Suprapubic skin (tissue), 4 donors: ENCODE measurements at regions not wholly inside any gene's neighbourhood (a gene's known extent, or its start where the extent isn't known, plus 50 kb on each side); places are given as distances from the start of the nearest gene placed in this dataset.
"Not testable (repeated sequence)": the region's sequence is repeated elsewhere in the genome, so short reads cannot be mapped to it uniquely, and the experiment has no call there.

Source experiments
- DNase-seq, 2 donors: peaks; one replicate each; pipeline ENCODE4 v3.0.0-alpha.2; 2019; ENCODE audit warnings: low spot score in 2 of 2
- H3K27ac ChIP-seq: fragments of 200-600 bp; sonication (generic); one replicate; pipeline ENCODE4 v1.5.1; 2019
- H3K27me3 ChIP-seq: fragments of 200-600 bp; sonication (generic); one replicate; pipeline ENCODE4 v1.5.1; 2019
- H3K36me3 ChIP-seq: fragments of 200-600 bp; sonication (generic); one replicate; pipeline ENCODE4 v1.5.1; 2019
- H3K4me1 ChIP-seq: fragments of 200-600 bp; sonication (generic); one replicate; pipeline ENCODE4 v1.5.1; 2019
- H3K4me3 ChIP-seq: fragments of 200-600 bp; sonication (generic); one replicate; pipeline ENCODE4 v1.5.1; 2019; ENCODE audit warnings: mild to moderate bottlenecking
- H3K9me3 ChIP-seq: fragments of 200-600 bp; sonication (generic); one replicate; pipeline ENCODE4 v1.5.1; 2019
- CTCF ChIP-seq, 2 donors: fragments of 200-600 bp in 1 of 2; fragments of 450-650 bp in 1 of 2; sonication (generic) in 1 of 2; IDR thresholded peaks; one replicate each; pipeline ENCODE4 v1.5.1; 2016 to 2019; ENCODE audit warnings: antibody characterized with exemption in 2 of 2, mild to moderate bottlenecking in 1 of 2, moderate library complexity in 1 of 2
- EP300 ChIP-seq: sonication (generic); formaldehyde crosslinking; IDR thresholded peaks from one replicate; pipeline ENCODE4 v1.6.1; 2017; ENCODE audit warnings: antibody characterized with exemption
- POLR2A ChIP-seq, 2 donors: fragments of 450-650 bp; IDR thresholded peaks; one replicate each; pipeline ENCODE4 v1.6.1; 2017; ENCODE audit warnings: antibody characterized with exemption in 2 of 2, mild to moderate bottlenecking in 2 of 2, moderate library complexity in 2 of 2
- POLR2AphosphoS5 ChIP-seq, 3 donors: sonication (generic); formaldehyde crosslinking; IDR thresholded peaks; one replicate each; pipeline ENCODE4 v1.6.1; 2017; ENCODE audit warnings: antibody characterized with exemption in 3 of 3
- WGBS: methylation state at CpG from one replicate; pipeline ENCODE4 v1.1.5; 2018; 5-methylcytosine and 5-hydroxymethylcytosine counted together

DNA sequence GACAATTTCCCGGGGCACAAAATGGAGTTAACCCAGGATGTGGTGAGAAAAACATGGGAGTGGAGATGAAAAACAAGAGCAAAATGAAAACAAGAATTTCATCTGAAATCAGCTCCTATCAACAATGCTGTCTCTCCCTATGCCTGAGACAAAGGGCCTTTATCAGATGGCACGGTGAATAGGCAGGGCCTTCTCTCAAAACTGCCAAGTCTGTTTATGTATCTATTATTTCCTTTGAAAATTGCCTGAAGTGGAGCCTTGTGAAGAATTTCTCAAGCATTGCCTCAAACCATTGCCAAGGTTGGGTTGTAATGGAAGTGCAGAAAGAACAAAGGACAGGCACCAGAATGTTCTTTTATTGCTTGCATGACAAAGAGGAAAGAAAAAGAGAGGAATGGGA lies 74.7 kb downstream of the BTBD3 start:
- TF ChIP-seq EP300: no peak
- no peak for TF ChIP-seq POLR2AphosphoS5 (IDR thresholded peaks at IDR 0.05)
- no peak for TF ChIP-seq CTCF (IDR thresholded peaks at IDR 0.05)
- TF ChIP-seq POLR2A (IDR thresholded peaks at IDR 0.05): no peak
- DNase-seq: no peak
- Histone ChIP-seq H3K4me1 (no peaks in the 10 kb centered on the region), H3K4me3 (no peak overlapping the region), H3K36me3 (no peaks in the 10 kb centered on the region), H3K9me3 (no peaks in the 10 kb centered on the region), H3K27me3 (no peaks in the 10 kb centered on the region), H3K27ac (no peak overlapping the region)
- WGBS: 76% methylated on average over 2 of the region's 2 CpGs

- Histone ChIP-seq H3K4me3 (no peak overlapping the region), H3K36me3 (no peaks in the 10 kb centered on the region), H3K4me1 (no peaks in the 10 kb centered on the region), H3K27me3 (no peaks in the 10 kb centered on the region), H3K9me3 (no peaks in the 10 kb centered on the region), H3K27ac (no peak overlapping the region)
- DNase-seq: no peak
- 77% methylated on average over 7 of the region's 7 CpGs for WGBS
- TF ChIP-seq EP300 (no peak), CTCF (IDR thresholded peaks at IDR 0.05) (no peak), POLR2A (IDR thresholded peaks at IDR 0.05) (no peak), POLR2AphosphoS5 (IDR thresholded peaks at IDR 0.05) (no peak)
Measured at GRCh38 chr20:11993886-11994461, 76.3 kb downstream of the BTBD3 start.

DNA sequence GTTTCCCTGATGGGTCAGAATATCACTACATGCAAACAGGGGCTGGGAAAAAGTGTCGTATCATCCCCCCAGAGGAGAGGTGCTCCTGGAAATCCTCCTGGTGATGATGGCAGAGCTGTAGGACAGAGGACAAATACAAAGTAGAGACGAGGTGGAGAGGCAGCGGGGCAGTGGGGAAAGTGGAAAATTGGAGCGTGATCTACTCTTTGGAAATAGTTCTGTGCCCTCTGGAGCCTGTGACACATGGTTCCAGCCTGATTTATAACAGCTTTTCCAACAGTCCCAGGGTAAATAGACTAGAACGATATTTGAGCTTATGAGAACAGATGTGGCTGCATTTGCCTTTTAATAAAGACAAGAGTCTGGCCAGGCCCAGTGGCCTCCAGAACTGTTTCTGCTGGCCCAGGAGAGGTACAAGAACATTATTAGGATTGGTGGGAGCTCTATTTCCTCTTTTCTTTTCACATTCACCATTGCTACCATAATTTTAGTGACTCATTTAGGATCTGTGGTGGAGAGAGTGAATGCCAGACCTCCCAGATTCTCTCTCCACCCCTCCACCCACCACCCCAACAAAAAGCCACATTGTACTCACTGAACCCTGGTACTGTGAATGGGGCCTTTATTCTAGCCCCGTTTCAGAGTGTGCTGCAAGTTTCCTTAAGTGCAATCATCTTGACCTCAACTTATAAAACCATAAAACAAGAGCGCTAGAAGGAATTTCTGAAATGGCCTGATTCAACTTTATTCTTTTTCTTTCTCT lies 78.3 kb downstream of the BTBD3 start:
- H3K4me1 ChIP-seq: no peaks in the 10 kb centered on the region
- no peak for TF ChIP-seq POLR2A (IDR thresholded peaks at IDR 0.05)
- no peak for TF ChIP-seq EP300
- TF ChIP-seq POLR2AphosphoS5 (IDR thresholded peaks at IDR 0.05): no peak
- TF ChIP-seq CTCF (IDR thresholded peaks at IDR 0.05): no peak
- H3K4me3 ChIP-seq: no peak overlapping the region
- no peaks in the 10 kb centered on the region for H3K9me3 ChIP-seq
- no peaks in the 10 kb centered on the region for H3K36me3 ChIP-seq
- no peaks in the 10 kb centered on the region for H3K27me3 ChIP-seq
- no peak for DNase-seq
- 54% methylated on average over 7 of the region's 7 CpGs for WGBS
- no peak overlapping the region for H3K27ac ChIP-seq

DNA sequence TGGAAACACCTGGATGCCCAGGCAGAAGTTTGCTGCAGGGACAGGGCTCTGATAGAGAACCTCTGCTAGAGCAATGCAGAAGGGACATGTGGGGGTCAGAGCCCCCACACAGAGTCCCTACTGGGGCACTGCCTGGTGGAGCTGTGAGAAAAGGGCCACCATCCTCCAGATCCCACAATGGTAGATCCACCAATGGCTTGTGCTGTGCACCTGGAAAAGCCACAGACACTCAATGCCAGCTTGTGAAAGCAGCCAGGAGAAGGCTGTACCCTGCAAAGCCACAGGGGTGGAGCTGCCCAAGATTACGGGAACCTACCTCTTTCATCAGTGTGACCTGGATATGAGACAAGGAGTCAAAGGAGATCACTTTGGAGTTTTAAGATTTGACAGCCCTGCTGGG lies 87.1 kb downstream of the BTBD3 start:
- not testable (repeated sequence) for H3K4me1 ChIP-seq, H3K36me3 ChIP-seq, H3K27ac ChIP-seq, DNase-seq, H3K27me3 ChIP-seq, H3K4me3 ChIP-seq, H3K9me3 ChIP-seq
- 83% methylated on average over 1 of the region's 1 CpG for WGBS

GRCh38 chr20:12012241-12013222 lies 94.8 kb downstream of the BTBD3 start:
- no peak for DNase-seq
- 65% methylated on average over 9 of the region's 9 CpGs for WGBS
- no peaks in the 10 kb centered on the region for H3K27me3 ChIP-seq
- no peak overlapping the region for H3K27ac ChIP-seq
- H3K36me3 ChIP-seq: no peaks in the 10 kb centered on the region
- no peaks in the 10 kb centered on the region for H3K9me3 ChIP-seq
- no peaks in the 10 kb centered on the region for H3K4me1 ChIP-seq
- no peak overlapping the region for H3K4me3 ChIP-seq
- TF ChIP-seq CTCF (IDR thresholded peaks at IDR 0.05) (peak; percentile 19 to 76), POLR2AphosphoS5 (IDR thresholded peaks at IDR 0.05) (no peak)
